ENCODE measurements at regions not wholly inside any gene's neighbourhood (a gene's known extent, or its start where the extent isn't known, plus 50 kb on each side); places are given as distances from the start of the nearest gene placed in this dataset.

GRCh38 chr2:65766768-65767267 lies 334.4 kb upstream of the SPRED2 start:
- TF ChIP-seq, protein P1, sequence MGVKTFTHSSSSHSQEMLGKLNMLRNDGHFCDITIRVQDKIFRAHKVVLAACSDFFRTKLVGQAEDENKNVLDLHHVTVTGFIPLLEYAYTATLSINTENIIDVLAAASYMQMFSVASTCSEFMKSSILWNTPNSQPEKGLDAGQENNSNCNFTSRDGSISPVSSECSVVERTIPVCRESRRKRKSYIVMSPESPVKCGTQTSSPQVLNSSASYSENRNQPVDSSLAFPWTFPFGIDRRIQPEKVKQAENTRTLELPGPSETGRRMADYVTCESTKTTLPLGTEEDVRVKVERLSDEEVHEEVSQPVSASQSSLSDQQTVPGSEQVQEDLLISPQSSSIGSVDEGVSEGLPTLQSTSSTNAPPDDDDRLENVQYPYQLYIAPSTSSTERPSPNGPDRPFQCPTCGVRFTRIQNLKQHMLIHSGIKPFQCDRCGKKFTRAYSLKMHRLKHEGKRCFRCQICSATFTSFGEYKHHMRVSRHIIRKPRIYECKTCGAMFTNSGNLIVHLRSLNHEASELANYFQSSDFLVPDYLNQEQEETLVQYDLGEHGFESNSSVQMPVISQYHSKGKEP (CRISPR knock-in tag; IDR thresholded peaks at IDR 0.05) = no peak
- TF ChIP-seq CTCF (CRISPR knock-in tag; IDR thresholded peaks at IDR 0.05) = no peak
- no peak for TF ChIP-seq AGO1 (IDR thresholded peaks at IDR 0.05; ENCODE audit: low read depth, low read length, poor library complexity, severe bottlenecking)
- no peak for TF ChIP-seq MAX (IDR thresholded peaks at IDR 0.05)
